Retina (tissue), 1 donor: ENCODE measurements at regions not wholly inside any gene's neighbourhood (a gene's known extent, or its start where the extent isn't known, plus 50 kb on each side); places are given as distances from the start of the nearest gene placed in this dataset.
"Not testable (repeated sequence)": the region's sequence is repeated elsewhere in the genome, so short reads cannot be mapped to it uniquely, and the experiment has no call there.

Experiments used
- DNase-seq: peaks from one replicate; pipeline ENCODE4 v3.0.0-alpha.2; 2016

- DNase-seq = no peak
Observed at GRCh38 chr13:27327633-27328032, 57.0 kb downstream of the RASL11A start.

GRCh38 chr13:27329210-27329609 is 58.6 kb downstream of the RASL11A start:
- DNase-seq = no peak

- DNase-seq = no peak
Observed at GRCh38 chr13:27334774-27335435, 64.3 kb downstream of the RASL11A start.

- no peak for DNase-seq
Observed at GRCh38 chr13:27336014-27336673, 65.5 kb downstream of the RASL11A start.

GRCh38 chr13:27338207-27338606 is 67.6 kb downstream of the RASL11A start:
- DNase-seq = no peak

GRCh38 chr13:27338816-27339215 is 68.2 kb downstream of the RASL11A start:
- no peak for DNase-seq

GRCh38 chr13:27339299-27339698 is 68.7 kb downstream of the RASL11A start:
- DNase-seq = peak; percentile 38

- no peak for DNase-seq
Observed at GRCh38 chr13:27341616-27342015, 71.0 kb downstream of the RASL11A start.

GRCh38 chr13:27347211-27347772 is 76.7 kb downstream of the RASL11A start:
- no peak for DNase-seq

GRCh38 chr13:27348461-27348860 is 76.0 kb upstream of the GTF3A start:
- no peak for DNase-seq

GRCh38 chr13:27349458-27349857 is 75.0 kb upstream of the GTF3A start:
- DNase-seq = no peak

- not testable (repeated sequence) for DNase-seq
Observed at GRCh38 chr13:27350825-27351224, 73.6 kb upstream of the GTF3A start.

- no peak for DNase-seq
Observed at GRCh38 chr13:27352698-27353097, 71.7 kb upstream of the GTF3A start.

GRCh38 chr13:27353166-27353583 is 71.2 kb upstream of the GTF3A start:
- DNase-seq = no peak

GRCh38 chr13:27353708-27354107 is 70.7 kb upstream of the GTF3A start:
- no peak for DNase-seq

GRCh38 chr13:27354379-27354778 is 70.0 kb upstream of the GTF3A start:
- DNase-seq = no peak

GRCh38 chr13:27355894-27356293 is 68.5 kb upstream of the GTF3A start:
- no peak for DNase-seq

GRCh38 chr13:27358420-27358819 is 66.0 kb upstream of the GTF3A start:
- DNase-seq = no peak

- peak; percentile 73 for DNase-seq
Observed at GRCh38 chr13:27359199-27359821, 65.1 kb upstream of the GTF3A start.

GRCh38 chr13:27360562-27360961 is 63.9 kb upstream of the GTF3A start:
- DNase-seq = no peak

GRCh38 chr13:27362064-27362751 is 62.2 kb upstream of the GTF3A start:
- DNase-seq = peak; percentile 96

- not testable (repeated sequence) for DNase-seq
Observed at GRCh38 chr13:27363637-27364036, 60.8 kb upstream of the GTF3A start.

GRCh38 chr13:27367570-27367969 is 56.8 kb upstream of the GTF3A start:
- DNase-seq = no peak
